Neural progenitor cell (in vitro differentiated cells): ENCODE measurements at regions not wholly inside any gene's neighbourhood (a gene's known extent, or its start where the extent isn't known, plus 50 kb on each side); places are given as distances from the start of the nearest gene placed in this dataset.

Experiments
- DNase-seq: peaks from one replicate; pipeline ENCODE4 v3.0.0-alpha.2; 2016; ENCODE audit warnings: low spot score
- H2AFZ ChIP-seq: fragments of 200-600 bp; sonication (generic); replicated peaks from 2 replicates; pipeline ENCODE4 v1.6.1; 2016; ENCODE audit warnings: antibody characterized with exemption
- H3F3A ChIP-seq: fragments of 200-600 bp; sonication (generic); 2 replicates; pipeline ENCODE4 v1.6.1; 2016; ENCODE audit warnings: antibody characterized with exemption, low read depth
- H3K27ac ChIP-seq: fragments of 200-600 bp; sonication (generic); 2 replicates; pipeline ENCODE4 v1.5.1; 2016; ENCODE audit warnings: mild to moderate bottlenecking
- H3K27me3 ChIP-seq: fragments of 200-600 bp; sonication (generic); 2 replicates; pipeline ENCODE4 v1.6.1; 2016; ENCODE audit warnings: mild to moderate bottlenecking, moderate library complexity
- H3K36me3 ChIP-seq: fragments of 200-600 bp; sonication (generic); 2 replicates; pipeline ENCODE4 v1.5.1; 2016
- H3K4me1 ChIP-seq: fragments of 200-600 bp; sonication (generic); 2 replicates; pipeline ENCODE4 v1.6.1; 2016; ENCODE audit warnings: mixed run types
- H3K4me2 ChIP-seq: fragments of 200-600 bp; sonication (generic); 2 replicates; pipeline ENCODE4 v1.6.1; 2016
- H3K4me3 ChIP-seq: fragments of 200-600 bp; sonication (generic); 2 replicates; pipeline ENCODE4 v1.5.1; 2016
- H3K79me2 ChIP-seq: fragments of 200-600 bp; sonication (generic); 2 replicates; pipeline ENCODE4 v1.6.1; 2016; ENCODE audit warnings: low read depth
- H3K9ac ChIP-seq: fragments of 200-600 bp; sonication (generic); 2 replicates; pipeline ENCODE4 v1.6.1; 2016
- H3K9me3 ChIP-seq: fragments of 200-600 bp; sonication (generic); 2 replicates; pipeline ENCODE4 v1.5.1; 2016; ENCODE audit warnings: low read depth
- H4K20me1 ChIP-seq: fragments of 200-600 bp; sonication (generic); 2 replicates; pipeline ENCODE4 v1.6.1; 2016; ENCODE audit warnings: low read depth
- H3K27ac Mint-ChIP-seq: 3 replicates; pipeline ENCODE4 v1.8.0; 2021; ENCODE audit warnings: mixed read lengths
- H3K27me3 Mint-ChIP-seq: 2 replicates; pipeline ENCODE4 v1.8.0; 2022; ENCODE audit warnings: low read depth, mild to moderate bottlenecking, inconsistent platforms, moderate library complexity, mixed read lengths; ENCODE audit not compliant: insufficient read depth
- H3K36me3 Mint-ChIP-seq: 3 replicates; pipeline ENCODE4 v1.8.0; 2021; ENCODE audit warnings: mixed read lengths
- H3K4me1 Mint-ChIP-seq: 3 replicates; pipeline ENCODE4 v1.8.0; 2021; ENCODE audit warnings: mixed read lengths
- H3K4me3 Mint-ChIP-seq: 3 replicates; pipeline ENCODE4 v1.8.0; 2021; ENCODE audit warnings: mild to moderate bottlenecking, moderate library complexity, mixed read lengths
- H3K9me3 Mint-ChIP-seq: 3 replicates; pipeline ENCODE4 v1.8.0; 2020; ENCODE audit warnings: mixed read lengths
- EZH2 ChIP-seq: fragments of 200-600 bp; sonication (generic); IDR thresholded peaks from 2 replicates; pipeline ENCODE4 v1.6.1; 2017; ENCODE audit warnings: antibody characterized with exemption, mild to moderate bottlenecking, moderate library complexity
- EZH2phosphoT487 ChIP-seq: fragments of 200-600 bp; sonication (generic); IDR thresholded peaks from 2 replicates; pipeline ENCODE4 v1.6.1; 2017; ENCODE audit warnings: antibody characterized with exemption
- TF ChIP-seq, protein P1 (sequence below): fragments of 200-600 bp; sonication (generic); IDR thresholded peaks from 2 replicates; pipeline ENCODE4 v1.5.1; 2017; ENCODE audit warnings: antibody characterized with exemption, mild to moderate bottlenecking

DNA sequence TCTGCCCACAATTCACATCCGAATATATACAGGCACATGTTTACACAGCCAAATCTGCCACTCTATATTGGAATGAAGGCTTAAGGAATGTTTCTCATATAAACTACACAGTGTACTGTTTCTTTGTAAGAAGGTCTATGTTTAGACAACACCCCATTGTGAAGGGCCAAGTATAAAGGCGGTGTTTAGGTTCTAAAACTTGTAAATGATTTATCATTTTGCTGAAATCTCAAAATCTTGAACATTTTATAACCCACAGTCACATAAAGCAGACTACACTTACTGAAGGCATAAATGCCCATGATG is 94.0 kb downstream of the ZNF608 start:
- Histone ChIP-seq H3K27me3 (no peaks in the 10 kb centered on the region), H3K36me3 (no peaks in the 10 kb centered on the region), H2AFZ (no peak overlapping the region), H3K79me2 (peaks cover 100% of the 10 kb centered on the region), H3F3A (peaks cover 63% of the 10 kb centered on the region), H3K9ac (no peak overlapping the region), H3K4me2 (peak overlapping the region; percentile 70), H3K27ac (peak overlapping the region; percentile 26), H3K4me3 (peak overlapping the region; percentile 40), H4K20me1 (peaks cover 99% of the 10 kb centered on the region), H3K9me3 (no peaks in the 10 kb centered on the region), H3K4me1 (peaks cover 74% of the 10 kb centered on the region)
- DNase-seq, result no peak
- no peak for TF ChIP-seq EZH2phosphoT487
- peaks cover 39% of the 10 kb centered on the region for H3K4me1 Mint-ChIP-seq
- H3K36me3 Mint-ChIP-seq, result peaks cover 14% of the 10 kb centered on the region
- no peak overlapping the region for H3K27ac Mint-ChIP-seq
- H3K27me3 Mint-ChIP-seq, result peaks cover 2% of the 10 kb centered on the region
- H3K4me3 Mint-ChIP-seq, result peak overlapping the region; percentile 76
- H3K9me3 Mint-ChIP-seq, result no peaks in the 10 kb centered on the region

DNA sequence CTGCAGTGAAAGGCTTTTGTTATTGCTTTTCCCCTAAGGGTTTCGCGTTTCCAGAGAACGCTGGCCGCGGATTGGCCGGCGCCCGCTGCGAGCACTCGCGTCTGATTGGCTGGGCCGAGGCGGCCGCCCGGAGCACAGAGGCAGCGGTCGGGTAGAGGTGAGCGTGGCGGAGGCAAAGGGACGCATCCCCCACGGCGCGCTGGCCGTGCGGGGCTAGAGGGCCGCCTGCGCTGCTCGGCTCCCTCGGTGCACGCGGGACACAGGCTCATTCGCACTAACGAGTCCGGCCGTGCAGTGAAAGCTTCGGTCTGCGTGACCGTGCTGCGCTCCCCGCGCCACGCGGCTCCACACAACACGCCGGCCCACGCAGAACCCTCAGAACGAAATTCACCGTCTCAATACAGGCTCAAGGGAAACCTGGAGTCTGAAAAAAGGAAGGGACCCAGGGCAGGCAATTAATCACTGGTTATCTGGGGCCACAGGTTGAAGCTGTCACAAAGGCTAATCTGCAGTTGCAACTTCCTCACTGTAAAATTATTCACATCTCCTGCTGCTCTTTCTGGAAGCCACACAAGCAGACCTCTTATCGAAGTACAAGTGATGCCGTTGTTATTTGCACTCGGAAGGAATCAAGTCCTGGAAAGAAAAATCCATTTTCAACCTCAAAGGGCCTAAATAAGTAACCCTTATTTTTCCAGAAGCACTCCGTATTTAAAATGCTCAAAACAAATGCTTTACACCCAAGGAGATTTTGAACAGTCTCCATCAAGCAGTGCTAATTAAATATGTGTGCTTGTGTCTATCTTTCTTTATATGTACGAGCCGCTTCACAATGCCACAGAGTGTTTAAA is 94.6 kb downstream of the ZNF608 start:
- Histone ChIP-seq H2AFZ (no peak overlapping the region), H3K27ac (peak overlapping the region; percentile 69), H3K4me1 (peaks cover 68% of the 10 kb centered on the region), H3K27me3 (no peaks in the 10 kb centered on the region), H3K4me2 (peak overlapping the region; percentile 70), H3K36me3 (no peaks in the 10 kb centered on the region), H4K20me1 (peaks cover 99% of the 10 kb centered on the region), H3F3A (peaks cover 63% of the 10 kb centered on the region), H3K4me3 (peak overlapping the region; percentile 40), H3K79me2 (peaks cover 100% of the 10 kb centered on the region), H3K9me3 (no peaks in the 10 kb centered on the region), H3K9ac (no peak overlapping the region)
- Mint-ChIP-seq H3K4me3 (peak overlapping the region; percentile 76), H3K36me3 (peaks cover 20% of the 10 kb centered on the region), H3K4me1 (peaks cover 44% of the 10 kb centered on the region), H3K27me3 (peaks cover 2% of the 10 kb centered on the region), H3K27ac (no peak overlapping the region), H3K9me3 (no peaks in the 10 kb centered on the region)
- no peak for TF ChIP-seq EZH2phosphoT487
- no peak for TF ChIP-seq EZH2
- TF ChIP-seq, protein P1, sequence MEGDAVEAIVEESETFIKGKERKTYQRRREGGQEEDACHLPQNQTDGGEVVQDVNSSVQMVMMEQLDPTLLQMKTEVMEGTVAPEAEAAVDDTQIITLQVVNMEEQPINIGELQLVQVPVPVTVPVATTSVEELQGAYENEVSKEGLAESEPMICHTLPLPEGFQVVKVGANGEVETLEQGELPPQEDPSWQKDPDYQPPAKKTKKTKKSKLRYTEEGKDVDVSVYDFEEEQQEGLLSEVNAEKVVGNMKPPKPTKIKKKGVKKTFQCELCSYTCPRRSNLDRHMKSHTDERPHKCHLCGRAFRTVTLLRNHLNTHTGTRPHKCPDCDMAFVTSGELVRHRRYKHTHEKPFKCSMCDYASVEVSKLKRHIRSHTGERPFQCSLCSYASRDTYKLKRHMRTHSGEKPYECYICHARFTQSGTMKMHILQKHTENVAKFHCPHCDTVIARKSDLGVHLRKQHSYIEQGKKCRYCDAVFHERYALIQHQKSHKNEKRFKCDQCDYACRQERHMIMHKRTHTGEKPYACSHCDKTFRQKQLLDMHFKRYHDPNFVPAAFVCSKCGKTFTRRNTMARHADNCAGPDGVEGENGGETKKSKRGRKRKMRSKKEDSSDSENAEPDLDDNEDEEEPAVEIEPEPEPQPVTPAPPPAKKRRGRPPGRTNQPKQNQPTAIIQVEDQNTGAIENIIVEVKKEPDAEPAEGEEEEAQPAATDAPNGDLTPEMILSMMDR, result no peak
- peak; percentile 93 for DNase-seq

DNA sequence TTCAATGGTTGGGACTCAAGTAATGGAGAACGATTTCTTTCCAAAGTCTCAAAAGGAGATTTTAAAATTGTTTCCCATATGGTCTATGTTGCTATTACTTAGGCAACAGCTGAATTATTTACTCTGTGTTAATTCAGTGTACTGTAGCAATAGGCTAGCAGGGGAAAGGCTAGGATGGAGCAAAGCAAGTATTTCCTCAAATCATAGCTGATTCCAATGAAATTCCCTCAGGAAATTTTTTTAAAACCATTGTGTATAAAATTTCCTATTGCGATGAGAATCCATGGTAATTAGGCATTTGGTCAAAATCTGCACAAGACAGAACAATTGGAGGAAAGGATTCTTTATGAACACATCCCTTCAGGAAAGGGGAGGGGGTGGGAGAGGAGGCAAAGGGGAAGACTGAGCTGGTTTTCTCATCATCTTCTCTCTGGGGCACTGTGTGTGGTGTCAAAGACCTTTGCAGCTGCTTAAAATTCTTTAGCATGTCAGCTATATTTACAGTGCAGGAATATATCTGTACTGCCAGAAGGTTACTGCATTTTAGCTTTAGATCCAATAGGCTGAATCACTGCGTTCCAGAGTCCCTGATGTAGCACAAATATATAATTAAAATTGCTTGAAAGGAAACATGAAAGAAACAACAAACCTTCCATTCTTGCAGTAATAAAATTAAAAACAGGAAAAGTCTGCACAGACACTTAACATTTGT is 95.3 kb downstream of the ZNF608 start:
- H3K4me3 ChIP-seq, result peak overlapping the region; percentile 40
- H3K27me3 ChIP-seq, result no peaks in the 10 kb centered on the region
- H3K4me2 ChIP-seq, result peak overlapping the region; percentile 70
- H3F3A ChIP-seq, result peaks cover 63% of the 10 kb centered on the region
- no peak overlapping the region for H3K9ac ChIP-seq
- H3K36me3 ChIP-seq, result no peaks in the 10 kb centered on the region
- H3K27ac ChIP-seq, result no peak overlapping the region
- peaks cover 99% of the 10 kb centered on the region for H4K20me1 ChIP-seq
- H3K79me2 ChIP-seq, result peaks cover 100% of the 10 kb centered on the region
- TF ChIP-seq, protein P1, result no peak
- no peak for TF ChIP-seq EZH2phosphoT487
- no peak for TF ChIP-seq EZH2
- no peaks in the 10 kb centered on the region for H3K9me3 ChIP-seq
- Mint-ChIP-seq H3K36me3 (peaks cover 26% of the 10 kb centered on the region), H3K27me3 (peaks cover 4% of the 10 kb centered on the region), H3K4me1 (peaks cover 50% of the 10 kb centered on the region), H3K4me3 (peak overlapping the region; percentile 76), H3K9me3 (no peaks in the 10 kb centered on the region), H3K27ac (no peak overlapping the region)
- H2AFZ ChIP-seq, result no peak overlapping the region
- DNase-seq, result peak; percentile 18
- peaks cover 61% of the 10 kb centered on the region for H3K4me1 ChIP-seq

DNA sequence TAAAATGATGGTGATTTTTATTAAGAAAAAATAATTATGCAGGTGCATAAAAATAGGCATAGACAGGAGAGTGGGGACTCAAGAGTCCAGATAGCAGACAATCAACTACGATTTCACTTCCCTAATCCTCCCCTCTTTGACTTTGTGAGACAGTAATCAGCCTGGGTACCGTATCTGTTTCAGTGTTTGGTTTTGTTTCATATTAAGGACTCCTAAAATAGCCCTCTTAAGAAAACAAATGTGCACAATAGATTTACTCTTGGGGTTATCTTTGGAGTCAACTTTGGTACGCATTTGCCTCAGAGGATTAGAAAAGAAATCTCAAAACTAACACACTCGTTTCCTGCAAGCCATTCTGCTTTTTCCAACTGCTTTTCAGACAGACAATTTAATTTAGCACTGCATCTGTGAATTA is 96.3 kb downstream of the ZNF608 start:
- no peak overlapping the region for H2AFZ ChIP-seq
- peak overlapping the region; percentile 70 for H3K4me2 ChIP-seq
- no peaks in the 10 kb centered on the region for H3K9me3 Mint-ChIP-seq
- peaks cover 4% of the 10 kb centered on the region for H3K27me3 Mint-ChIP-seq
- peaks cover 99% of the 10 kb centered on the region for H4K20me1 ChIP-seq
- H3K27ac Mint-ChIP-seq, result no peak overlapping the region
- DNase-seq, result no peak
- peaks cover 55% of the 10 kb centered on the region for H3K4me1 Mint-ChIP-seq
- H3K9me3 ChIP-seq, result no peaks in the 10 kb centered on the region
- peaks cover 53% of the 10 kb centered on the region for H3K4me1 ChIP-seq
- no peak overlapping the region for H3K9ac ChIP-seq
- H3K27ac ChIP-seq, result peak overlapping the region; percentile 4
- no peak overlapping the region for H3K4me3 Mint-ChIP-seq
- H3K27me3 ChIP-seq, result no peaks in the 10 kb centered on the region
- H3F3A ChIP-seq, result peaks cover 64% of the 10 kb centered on the region
- TF ChIP-seq, protein P1, result no peak
- no peak for TF ChIP-seq EZH2
- TF ChIP-seq EZH2phosphoT487, result no peak
- H3K79me2 ChIP-seq, result peaks cover 100% of the 10 kb centered on the region
- H3K4me3 ChIP-seq, result no peak overlapping the region
- H3K36me3 Mint-ChIP-seq, result peaks cover 34% of the 10 kb centered on the region
- no peaks in the 10 kb centered on the region for H3K36me3 ChIP-seq
